ENCODE measurements at regions not wholly inside any gene's neighbourhood (a gene's known extent, or its start where the extent isn't known, plus 50 kb on each side); places are given as distances from the start of the nearest gene placed in this dataset.
A peak's percentile ranks its signal among the peaks of the same experiment; 100 is the strongest.

- DNase-seq (ENCODE audit: low read depth), result no peak
Observed at GRCh38 chr12:88251798-88252197, 109.7 kb downstream of the TMTC3 start.

GRCh38 chr12:88253371-88253978, 111.4 kb downstream of the TMTC3 start:
- no peak for DNase-seq (ENCODE audit: low read depth)

GRCh38 chr12:88255224-88255623, 113.1 kb downstream of the TMTC3 start:
- DNase-seq (ENCODE audit: low read depth), result no peak

GRCh38 chr12:88255847-88256246, 113.7 kb downstream of the TMTC3 start:
- no peak for DNase-seq (ENCODE audit: low read depth)

- no peak for DNase-seq (ENCODE audit: low read depth)
Observed at GRCh38 chr12:88258396-88258795, 116.3 kb downstream of the TMTC3 start.

GRCh38 chr12:88266806-88267360, 124.8 kb downstream of the TMTC3 start:
- DNase-seq (ENCODE audit: low read depth), result no peak

GRCh38 chr12:88267630-88268029, 125.5 kb downstream of the TMTC3 start:
- no peak for DNase-seq (ENCODE audit: low read depth)

DNA sequence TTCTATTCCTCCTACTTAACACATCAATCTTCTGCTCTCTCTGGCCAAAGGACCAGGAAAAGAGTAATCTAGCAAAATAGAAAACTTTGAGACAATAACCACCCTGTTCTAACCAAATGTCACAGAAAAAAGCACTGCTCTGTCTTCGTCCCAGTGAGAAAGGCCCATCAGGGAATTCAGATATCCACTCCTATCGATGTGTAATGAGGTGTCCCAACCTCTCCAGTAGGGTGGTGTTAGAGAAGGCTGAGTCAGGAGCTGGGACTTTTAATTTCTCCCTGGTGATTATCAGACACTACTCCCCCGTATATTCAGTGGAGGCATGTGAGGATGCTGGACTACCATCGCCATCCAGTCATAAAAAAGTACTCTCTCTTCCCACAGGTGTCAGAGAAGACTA, 130.3 kb downstream of the TMTC3 start:
- DNase-seq (ENCODE audit: low read depth), result peak; percentile 46

GRCh38 chr12:88273450-88273849, 131.3 kb downstream of the TMTC3 start:
- DNase-seq (ENCODE audit: low read depth), result no peak

DNA sequence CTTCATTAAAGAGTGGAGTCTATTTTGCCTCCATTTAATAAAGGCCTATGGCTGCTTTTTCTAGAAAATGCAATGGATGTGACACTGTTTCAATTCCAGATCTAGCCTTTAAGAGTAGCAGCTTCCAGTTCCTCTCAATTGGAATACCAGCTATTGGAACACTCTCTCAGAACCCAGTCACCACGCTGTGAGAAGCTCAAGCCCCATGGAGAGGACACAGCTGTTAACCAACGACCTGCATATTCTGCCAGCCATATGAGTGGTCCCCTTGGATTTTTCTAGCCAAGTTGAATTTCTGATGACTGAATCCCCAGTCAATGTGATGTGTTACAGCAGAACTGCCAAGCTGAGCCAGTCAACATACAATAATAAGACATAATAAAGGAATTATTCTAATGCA, 131.8 kb downstream of the TMTC3 start:
- no peak for DNase-seq (ENCODE audit: low read depth)

DNA sequence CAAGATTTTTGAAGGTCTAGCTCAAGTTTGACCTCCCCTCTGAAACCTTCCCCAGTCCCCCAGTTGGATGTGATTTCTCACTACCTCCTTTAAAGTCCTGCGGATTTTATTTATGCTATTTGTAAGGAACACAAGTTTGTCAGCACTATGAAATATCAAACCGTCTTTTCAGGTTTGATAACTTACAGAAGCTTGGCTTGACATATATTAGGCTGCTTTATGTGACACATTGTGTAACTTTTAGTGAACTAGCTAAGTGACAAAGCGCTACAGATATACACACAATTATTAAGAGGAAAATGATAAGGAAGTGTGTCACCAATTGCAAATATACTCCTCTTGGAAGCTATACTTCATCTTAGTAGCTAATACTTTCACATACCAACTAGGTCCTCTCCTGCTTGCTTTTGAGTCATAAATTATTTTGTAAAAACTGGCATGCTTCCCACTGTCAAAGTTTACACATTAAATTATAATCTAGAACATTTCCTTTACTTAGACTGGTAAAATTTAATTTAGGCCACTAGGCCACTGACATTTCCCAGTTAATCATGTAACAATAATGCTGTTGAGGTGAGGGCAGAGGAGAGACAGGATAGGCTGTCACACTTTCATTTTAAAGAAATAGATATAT, 149.5 kb downstream of the TMTC3 start:
- no peak for DNase-seq (ENCODE audit: low read depth)

GRCh38 chr12:88298014-88298682, 156.0 kb downstream of the TMTC3 start:
- no peak for DNase-seq (ENCODE audit: low read depth)

- peak; percentile 66 for DNase-seq (ENCODE audit: low read depth)
Observed at GRCh38 chr12:88298761-88299242, 156.7 kb downstream of the TMTC3 start.

- DNase-seq (ENCODE audit: low read depth), result peak; percentile 98
Observed at GRCh38 chr12:88299567-88300101, 157.5 kb downstream of the TMTC3 start.

DNA sequence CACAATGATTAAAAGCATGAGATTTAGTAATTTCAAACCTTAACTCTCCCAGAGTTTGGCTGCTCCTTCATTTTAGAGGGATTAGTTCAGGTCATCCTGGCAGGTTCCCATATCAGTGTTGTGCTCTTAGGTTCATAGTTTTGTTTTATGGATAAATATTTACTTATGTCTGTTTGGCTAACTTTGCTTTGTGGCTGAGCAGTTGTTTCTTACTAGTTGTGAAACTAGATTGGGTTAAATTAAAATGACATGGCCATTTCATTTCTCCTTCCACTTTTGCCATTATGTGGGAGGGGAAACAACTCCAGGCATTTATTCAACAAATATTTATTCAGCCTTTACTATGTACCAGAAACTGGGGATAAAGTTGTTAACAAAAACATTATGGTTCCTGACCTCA, 158.8 kb downstream of the TMTC3 start:
- peak; percentile 19 for DNase-seq (ENCODE audit: low read depth)

GRCh38 chr12:88303335-88303734, 161.2 kb downstream of the TMTC3 start:
- no peak for DNase-seq (ENCODE audit: low read depth)

GRCh38 chr12:88305254-88305890, 163.3 kb downstream of the TMTC3 start:
- no peak for DNase-seq (ENCODE audit: low read depth)

GRCh38 chr12:88306471-88307069, 164.5 kb downstream of the TMTC3 start:
- peak; percentile 71 for DNase-seq (ENCODE audit: low read depth)

- no peak for DNase-seq (ENCODE audit: low read depth)
Observed at GRCh38 chr12:88307961-88308360, 165.9 kb downstream of the TMTC3 start.

- DNase-seq (ENCODE audit: low read depth), result peak; percentile 72
Observed at GRCh38 chr12:88308825-88309224, 166.7 kb downstream of the TMTC3 start.

DNA sequence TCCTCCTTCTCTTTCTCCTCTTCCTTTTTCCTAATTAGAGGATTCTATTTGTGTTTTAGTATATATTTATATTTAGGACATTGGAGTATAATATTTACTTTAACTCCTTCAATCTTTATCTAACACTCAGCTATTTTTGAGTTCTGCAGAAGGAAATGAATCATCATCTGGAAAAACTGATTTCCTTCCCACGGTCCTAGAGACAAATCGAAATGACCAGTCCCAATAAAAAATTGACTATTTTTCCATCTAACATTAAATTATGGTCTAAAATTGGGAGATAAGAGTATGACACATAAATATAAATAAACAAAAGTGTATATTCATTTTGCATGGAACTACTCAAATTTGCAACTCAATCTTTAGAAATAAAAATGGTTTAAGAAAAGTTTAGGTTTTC, 167.4 kb downstream of the TMTC3 start:
- DNase-seq (ENCODE audit: low read depth), result peak; percentile 35

DNA sequence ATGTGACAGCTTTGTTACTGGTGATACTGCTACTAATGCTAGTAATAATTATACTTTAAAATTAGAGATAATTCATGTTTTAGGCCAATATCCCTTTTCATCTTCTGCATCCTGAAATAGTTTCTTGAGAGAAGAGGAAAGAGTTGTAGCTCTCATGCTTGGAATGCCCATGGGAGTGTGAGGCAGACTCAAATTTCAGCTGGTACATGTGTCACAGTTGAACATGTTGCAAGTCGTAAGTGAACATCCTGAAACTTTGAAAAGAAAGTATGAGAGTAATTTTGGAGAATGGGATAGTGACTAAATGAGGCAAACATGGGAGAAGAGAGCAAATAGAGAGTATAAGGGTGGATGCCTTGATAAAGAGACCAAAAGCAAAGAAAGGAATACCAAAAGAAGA, 168.0 kb downstream of the TMTC3 start:
- DNase-seq (ENCODE audit: low read depth), result peak; percentile 63
